Panc1 (cell line): ENCODE measurements at regions not wholly inside any gene's neighbourhood (a gene's known extent, or its start where the extent isn't known, plus 50 kb on each side); places are given as distances from the start of the nearest gene placed in this dataset.

Experiments
- ATAC-seq: fragments of 200-7000 bp; cut with Tn5 transposase; 2 replicates; pipeline ENCODE4 v1.9.1; 2020; ENCODE audit warnings: mild to moderate bottlenecking, moderate library complexity
- BruUV-seq: library from RNA; stranded (reverse); fragments of 400-500 nt; replicated peaks from 2 replicates; lab custom pipeline; 2021; lab: Mats Ljungman, UMichigan
- CTCF ChIA-PET: fragments of 300-600 bp; sonication (Branson Sonifier 250); formaldehyde crosslinking; loops from one replicate; lab custom pipeline; 2022; ENCODE audit warnings: antibody characterized with exemption; lab: Charles Lee
- POLR2A ChIA-PET: fragments of 300-600 bp; sonication (Branson Sonifier 250); formaldehyde crosslinking; loops from one replicate; lab custom pipeline; 2022; ENCODE audit warnings: antibody characterized with exemption; lab: Charles Lee
- DNase-seq: peaks from one replicate; pipeline ENCODE4 v3.0.0-alpha.2; 2010; ENCODE audit warnings: low read depth, low spot score
- H3K27ac ChIP-seq: 2 replicates; pipeline ENCODE4 v1.5.1; 2011; ENCODE audit warnings: mild to moderate bottlenecking, low read length, inconsistent platforms
- H3K27me3 ChIP-seq: fragments of 200-500 bp; sonication (Bioruptor generic); 2 replicates; pipeline ENCODE4 v1.6.0; 2014; ENCODE audit warnings: low read length, inconsistent platforms; ENCODE audit not compliant: control insufficient read depth, insufficient read depth
- H3K36me3 ChIP-seq: fragments of 200-500 bp; sonication (Bioruptor generic); 2 replicates; pipeline ENCODE4 v1.5.1; 2014; ENCODE audit warnings: inconsistent platforms, mild to moderate bottlenecking, low read length, moderate library complexity; ENCODE audit not compliant: control insufficient read depth, insufficient read depth
- H3K4me1 ChIP-seq: 2 replicates; pipeline ENCODE4 v1.5.1; 2011; ENCODE audit warnings: inconsistent platforms, mild to moderate bottlenecking, low read length, moderate library complexity; ENCODE audit not compliant: control insufficient read depth, insufficient read depth
- H3K4me3 ChIP-seq, 2 experiments: 2 replicates each; pipeline ENCODE4 v1.5.1; 2011 to 2012; ENCODE audit warnings: low read depth in 2 of 2, low read length in 2 of 2, mild to moderate bottlenecking in 2 of 2, inconsistent platforms in 1 of 2, moderate library complexity in 1 of 2
- H3K9me3 ChIP-seq: fragments of 200-500 bp; sonication (Bioruptor generic); 2 replicates; pipeline ENCODE4 v1.5.1; 2014; ENCODE audit warnings: low read depth, mild to moderate bottlenecking, inconsistent platforms, low read length, moderate library complexity; ENCODE audit not compliant: control insufficient read depth, insufficient read depth
- POLR2AphosphoS5 ChIP-seq: IDR thresholded peaks from 2 replicates; pipeline ENCODE4 v1.6.1; 2012; ENCODE audit warnings: mild to moderate bottlenecking, low read depth, low read length, moderate library complexity
- REST ChIP-seq, 2 experiments: IDR thresholded peaks; 2 replicates each; pipeline ENCODE4 v1.6.1; 2011 to 2012; ENCODE audit warnings: low read depth in 2 of 2, control low read depth in 1 of 2, low read length in 1 of 2, mild to moderate bottlenecking in 1 of 2, moderate library complexity in 1 of 2; ENCODE audit not compliant: insufficient read depth in 1 of 2
- SIN3A ChIP-seq: IDR thresholded peaks from 2 replicates; pipeline ENCODE4 v1.6.1; 2012; ENCODE audit warnings: low read depth, mild to moderate bottlenecking, low read length, moderate library complexity, borderline replicate concordance; ENCODE audit not compliant: insufficient read depth
- TCF7L2 ChIP-seq: IDR thresholded peaks from 2 replicates; pipeline ENCODE4 v1.6.1; 2011; ENCODE audit warnings: mild to moderate bottlenecking, low read depth, low read length, inconsistent platforms
- in situ Hi-C: cut with HindIII; loops from 2 replicates; pipeline ENCODE4 v1.10.0; 2016; ENCODE audit warnings: low sequenced_read_pairs, low pct_unique_long_range_greater_than_20kb
- intact Hi-C: fragments of 100-400 bp; cut with micrococcal nuclease; formaldehyde crosslinking; loops from one replicate; pipeline ENCODE4 v1.10.0; 2022; ENCODE audit not compliant: unreplicated experiment
- TF ChIP-seq, protein P1 (sequence below): fragments of 450-650 bp; IDR thresholded peaks from 2 replicates; pipeline ENCODE4 v1.5.1; 2017; ENCODE audit warnings: mild to moderate bottlenecking

- no peak for DNase-seq
- H3K36me3 ChIP-seq, result no peaks in the 10 kb centered on the region
- intact Hi-C loops (no loop called here), in situ Hi-C loops (no loop called here)
- no TSS peak for BruUV-seq
- H3K4me1 ChIP-seq, result no peaks in the 10 kb centered on the region
- no peak for TF ChIP-seq POLR2AphosphoS5
- no peak for TF ChIP-seq SIN3A
- no peak for TF ChIP-seq TCF7L2
- TF ChIP-seq, protein P1, sequence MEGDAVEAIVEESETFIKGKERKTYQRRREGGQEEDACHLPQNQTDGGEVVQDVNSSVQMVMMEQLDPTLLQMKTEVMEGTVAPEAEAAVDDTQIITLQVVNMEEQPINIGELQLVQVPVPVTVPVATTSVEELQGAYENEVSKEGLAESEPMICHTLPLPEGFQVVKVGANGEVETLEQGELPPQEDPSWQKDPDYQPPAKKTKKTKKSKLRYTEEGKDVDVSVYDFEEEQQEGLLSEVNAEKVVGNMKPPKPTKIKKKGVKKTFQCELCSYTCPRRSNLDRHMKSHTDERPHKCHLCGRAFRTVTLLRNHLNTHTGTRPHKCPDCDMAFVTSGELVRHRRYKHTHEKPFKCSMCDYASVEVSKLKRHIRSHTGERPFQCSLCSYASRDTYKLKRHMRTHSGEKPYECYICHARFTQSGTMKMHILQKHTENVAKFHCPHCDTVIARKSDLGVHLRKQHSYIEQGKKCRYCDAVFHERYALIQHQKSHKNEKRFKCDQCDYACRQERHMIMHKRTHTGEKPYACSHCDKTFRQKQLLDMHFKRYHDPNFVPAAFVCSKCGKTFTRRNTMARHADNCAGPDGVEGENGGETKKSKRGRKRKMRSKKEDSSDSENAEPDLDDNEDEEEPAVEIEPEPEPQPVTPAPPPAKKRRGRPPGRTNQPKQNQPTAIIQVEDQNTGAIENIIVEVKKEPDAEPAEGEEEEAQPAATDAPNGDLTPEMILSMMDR, result no peak
- TF ChIP-seq REST (IDR thresholded peaks at IDR 0.05; ENCODE audit: insufficient read depth in 1 of 2, low read depth in 2 of 2, low read length in 1 of 2), result no peak
- no peak for ATAC-seq
- POLR2A ChIA-PET, result no interaction called here
- H3K4me3 ChIP-seq, result no peak overlapping the region
- CTCF ChIA-PET, result no interaction called here
- H3K27ac ChIP-seq, result no peak overlapping the region
- H3K27me3 ChIP-seq, result no peaks in the 10 kb centered on the region
- H3K9me3 ChIP-seq, result no peaks in the 10 kb centered on the region
Measured at GRCh38 chr14:47966076-47966810, 290.8 kb upstream of the MDGA2 start.

- in situ Hi-C loops, result no loop called here
- TF ChIP-seq TCF7L2 (no peak), REST (IDR thresholded peaks at IDR 0.05; ENCODE audit: insufficient read depth in 1 of 2, low read depth in 2 of 2, low read length in 1 of 2) (no peak), POLR2AphosphoS5 (no peak)
- TF ChIP-seq, protein P1, result no peak
- ATAC-seq (no peak), DNase-seq (no peak)
- no TSS peak for BruUV-seq
- Histone ChIP-seq H3K4me3 (no peak overlapping the region), H3K9me3 (no peaks in the 10 kb centered on the region), H3K36me3 (no peaks in the 10 kb centered on the region), H3K27ac (no peak overlapping the region), H3K27me3 (no peaks in the 10 kb centered on the region), H3K4me1 (no peaks in the 10 kb centered on the region)
- POLR2A ChIA-PET, result no interaction called here
- CTCF ChIA-PET, result no interaction called here
- intact Hi-C loops, result no loop called here
Measured at GRCh38 chr14:47961634-47962033, 286.2 kb upstream of the MDGA2 start.
